Endothelial cell of umbilical vein (primary cell): ENCODE measurements at regions not wholly inside any gene's neighbourhood (a gene's known extent, or its start where the extent isn't known, plus 50 kb on each side); places are given as distances from the start of the nearest gene placed in this dataset.

Experiments
- BruUV-seq: library from RNA; stranded (reverse); fragments of 400-500 nt; replicated peaks from 2 replicates; lab custom pipeline; 2021; lab: Mats Ljungman, UMichigan
- CTCF ChIA-PET: fragments of 300-600, 350-600 bp; sonication (Branson Sonifier 250); formaldehyde crosslinking; loops from one replicate; lab custom pipeline; 2021; ENCODE audit warnings: antibody characterized with exemption, inconsistent platforms; lab: Charles Lee
- POLR2A ChIA-PET: fragments of 300-600, 350-600 bp; sonication (Branson Sonifier 250); formaldehyde crosslinking; loops from one replicate; lab custom pipeline; 2021; ENCODE audit warnings: antibody characterized with exemption, inconsistent platforms; lab: Charles Lee
- DNase-seq: peaks from one replicate; pipeline ENCODE4 v3.0.0-alpha.2; 2011; ENCODE audit warnings: low read depth, low spot score
- FAIRE-seq: peaks from 2 replicates; lab custom pipeline; 2011; peaks lifted over from hg19 to GRCh38; lab: Jason Lieb, UNC
- H2AFZ ChIP-seq: 2 replicates; pipeline ENCODE4 v1.6.0; 2012; ENCODE audit warnings: low read depth, low read length, control low read depth, inconsistent platforms
- H3K27ac ChIP-seq: 2 replicates; pipeline ENCODE4 v1.5.1; 2011; ENCODE audit warnings: low read depth, mild to moderate bottlenecking, control low read depth, low read length, moderate library complexity; ENCODE audit not compliant: insufficient read depth
- H3K27me3 ChIP-seq, 2 experiments: 2 replicates each; pipeline versions ENCODE4 v1.6.0 to v1.6.1; 2011; ENCODE audit warnings: low read length in 2 of 2, mixed read lengths in 1 of 2; ENCODE audit not compliant: control insufficient read depth in 2 of 2, insufficient read depth in 2 of 2
- H3K36me3 ChIP-seq, 2 experiments: 2 replicates in 1 of 2; 3 replicates in 1 of 2; pipeline ENCODE4 v1.5.1; 2011; ENCODE audit warnings: low read length in 2 of 2, mild to moderate bottlenecking in 1 of 2, moderate library complexity in 1 of 2; ENCODE audit not compliant: control insufficient read depth in 2 of 2, insufficient read depth in 2 of 2; ENCODE audit errors: extremely low read depth in 1 of 2
- H3K4me1 ChIP-seq: 3 replicates; pipeline ENCODE4 v1.5.1; 2011; ENCODE audit warnings: mild to moderate bottlenecking, low read length; ENCODE audit not compliant: control insufficient read depth, insufficient read depth; ENCODE audit errors: extremely low read depth
- H3K4me2 ChIP-seq: 2 replicates; pipeline ENCODE4 v1.6.1; 2011; ENCODE audit warnings: low read length, control low read depth, mixed read lengths; ENCODE audit not compliant: insufficient read depth
- H3K4me3 ChIP-seq, 3 experiments: fragments of 200-600 bp in 1 of 3; sonication (generic), shearing (Covaris generic) in 1 of 3; replicated peaks in 1 of 3; 2 replicates each; pipeline ENCODE4 v1.5.1; 2011 to 2016; ENCODE audit warnings: control low read depth in 3 of 3, low read length in 3 of 3, mild to moderate bottlenecking in 2 of 3, inconsistent platforms in 1 of 3, low read depth in 1 of 3, moderate library complexity in 1 of 3; ENCODE audit not compliant: insufficient read depth in 1 of 3
- H3K79me2 ChIP-seq: 2 replicates; pipeline ENCODE4 v1.6.0; 2012; ENCODE audit warnings: low read length, inconsistent platforms; ENCODE audit not compliant: control insufficient read depth, insufficient read depth
- H3K9ac ChIP-seq: replicated peaks from 2 replicates; pipeline ENCODE3; 2011; ENCODE audit warnings: low read length, control low read depth; ENCODE audit not compliant: insufficient read depth; ENCODE audit errors: extremely low read depth
- H3K9me1 ChIP-seq: replicated peaks from 3 replicates; pipeline ENCODE4 v1.6.0; 2011; ENCODE audit warnings: mild to moderate bottlenecking, low read length; ENCODE audit not compliant: control insufficient read depth, insufficient read depth; ENCODE audit errors: extremely low read depth
- H3K9me3 ChIP-seq: replicated peaks from 2 replicates; pipeline ENCODE4 v1.5.1; 2012; ENCODE audit warnings: low read length, inconsistent platforms; ENCODE audit not compliant: control insufficient read depth, insufficient read depth
- H4K20me1 ChIP-seq: replicated peaks from 2 replicates; pipeline ENCODE3; 2011; ENCODE audit warnings: mild to moderate bottlenecking, low read length; ENCODE audit not compliant: control insufficient read depth, insufficient read depth; ENCODE audit errors: extremely low read depth
- CTCF ChIP-seq, 2 donors: IDR thresholded peaks; 1 replicate in 1 of 2; 2 replicates in 1 of 2; pipeline ENCODE4 v1.5.1; 2011; ENCODE audit warnings: low read length in 2 of 2, mild to moderate bottlenecking in 2 of 2, moderate library complexity in 2 of 2, control low read depth in 1 of 2, inconsistent platforms in 1 of 2, low read depth in 1 of 2; ENCODE audit not compliant: insufficient read depth in 1 of 2; ENCODE audit errors: extremely low read depth in 1 of 2
- EZH2 ChIP-seq: IDR thresholded peaks from 2 replicates; pipeline ENCODE4 v1.6.1; 2012; ENCODE audit warnings: borderline replicate concordance, low read depth, mild to moderate bottlenecking, moderate library complexity, low read length, inconsistent platforms; ENCODE audit not compliant: severe bottlenecking
- FOS ChIP-seq: IDR thresholded peaks from 2 replicates; pipeline ENCODE4 v1.6.1; 2011; ENCODE audit warnings: mild to moderate bottlenecking, low read length, moderate library complexity, borderline replicate concordance; ENCODE audit not compliant: insufficient read depth
- GATA2 ChIP-seq: IDR thresholded peaks from 2 replicates; pipeline ENCODE4 v1.7.0; 2011; ENCODE audit warnings: low read depth, mild to moderate bottlenecking, moderate library complexity, mixed read lengths, low read length; ENCODE audit not compliant: insufficient read length, insufficient read depth
- JUN ChIP-seq: IDR thresholded peaks from 2 replicates; pipeline ENCODE4 v1.6.1; 2011; ENCODE audit warnings: borderline replicate concordance, low read depth; ENCODE audit not compliant: insufficient read length, insufficient read depth
- MAX ChIP-seq: IDR thresholded peaks from 2 replicates; pipeline ENCODE4 v1.6.1; 2011; ENCODE audit not compliant: insufficient read depth, insufficient read length
- MYC ChIP-seq: IDR thresholded peaks from one replicate; pipeline ENCODE4 v1.6.1; 2011; ENCODE audit warnings: mild to moderate bottlenecking, low read depth, low read length
- POLR2A ChIP-seq: IDR thresholded peaks from 2 replicates; pipeline ENCODE4 v1.6.1; 2012; ENCODE audit warnings: low read depth, mild to moderate bottlenecking, control low read depth, low read length
- POLR2AphosphoS5 ChIP-seq: IDR thresholded peaks from 2 replicates; pipeline ENCODE4 v1.6.1; 2012; ENCODE audit warnings: low read depth, mild to moderate bottlenecking, control low read depth, low read length, moderate library complexity; ENCODE audit not compliant: insufficient read depth
- dilution Hi-C: fragments of 300-500 bp; cut with MboI; formaldehyde crosslinking; loops from one replicate; pipeline ENCODE4 v1.15.0; 2019; ENCODE audit warnings: low sequenced_read_pairs; ENCODE audit not compliant: extremely low pct_ligation_motif_present
- intact Hi-C: fragments of 100-400 bp; cut with micrococcal nuclease; formaldehyde crosslinking; loops from one replicate; pipeline ENCODE4 v1.10.0; 2022

- no peak overlapping the region for H3K4me2 ChIP-seq
- POLR2A ChIA-PET: no interaction called here
- DNase-seq (no peak), FAIRE-seq (no peak)
- H3K27ac ChIP-seq: no peak overlapping the region
- no peaks in the 10 kb centered on the region for H3K36me3 ChIP-seq
- no peaks in the 10 kb centered on the region for H3K9me1 ChIP-seq
- no peaks in the 10 kb centered on the region for H3K4me1 ChIP-seq
- H2AFZ ChIP-seq: no peak overlapping the region
- H3K9ac ChIP-seq: no peak overlapping the region
- H4K20me1 ChIP-seq: no peaks in the 10 kb centered on the region
- no TSS peak for BruUV-seq
- no peak overlapping the region for H3K4me3 ChIP-seq
- H3K79me2 ChIP-seq: no peaks in the 10 kb centered on the region
- H3K27me3 ChIP-seq: no peaks in the 10 kb centered on the region
- intact Hi-C loops: no loop called here
- CTCF ChIA-PET: no interaction called here
- no peaks in the 10 kb centered on the region for H3K9me3 ChIP-seq
- dilution Hi-C loops: no loop called here
- no peak for TF ChIP-seq EZH2
- TF ChIP-seq MYC: no peak
- TF ChIP-seq FOS: no peak
- TF ChIP-seq GATA2: no peak
- no peak for TF ChIP-seq POLR2A
- no peak for TF ChIP-seq JUN
- no peak for TF ChIP-seq CTCF (IDR thresholded peaks at IDR 0.05; ENCODE audit: extremely low read depth in 1 of 2, insufficient read depth in 1 of 2, low read depth in 1 of 2, low read length in 2 of 2)
- no peak for TF ChIP-seq POLR2AphosphoS5
- TF ChIP-seq MAX: no peak
Measured at GRCh38 chr9:115362101-115362500, 244.1 kb upstream of the TNC start.
